Dedifferentiated amniotic fluid mesenchymal stem cell (primary cell): ENCODE measurements at regions not wholly inside any gene's neighbourhood (a gene's known extent, or its start where the extent isn't known, plus 50 kb on each side); places are given as distances from the start of the nearest gene placed in this dataset.

ENCODE experiments used
- DNase-seq: peaks from one replicate; pipeline ENCODE4 v3.0.0-alpha.2; 2016; ENCODE audit errors: extremely low spot score

- DNase-seq = no peak
Measured at GRCh38 chrX:126395909-126396308, 156.7 kb downstream of the DCAF12L1 start.

- peak; percentile 6 for DNase-seq
Measured at GRCh38 chrX:126394681-126395080, 157.9 kb downstream of the DCAF12L1 start.

- no peak for DNase-seq
Measured at GRCh38 chrX:126393284-126393683, 159.3 kb downstream of the DCAF12L1 start.

- DNase-seq = no peak
Measured at GRCh38 chrX:126376465-126376864, 176.1 kb downstream of the DCAF12L1 start.

GRCh38 chrX:126342859-126343258 lies 176.8 kb upstream of the DCAF12L2 start:
- DNase-seq = no peak

- DNase-seq = no peak
Measured at GRCh38 chrX:126339928-126340327, 173.8 kb upstream of the DCAF12L2 start.

GRCh38 chrX:126338916-126339315 lies 172.8 kb upstream of the DCAF12L2 start:
- DNase-seq = no peak

GRCh38 chrX:126300401-126300800 lies 134.3 kb upstream of the DCAF12L2 start:
- no peak for DNase-seq

- DNase-seq = no peak
Measured at GRCh38 chrX:126272795-126273497, 106.9 kb upstream of the DCAF12L2 start.

- no peak for DNase-seq
Measured at GRCh38 chrX:126265116-126265515, 99.0 kb upstream of the DCAF12L2 start.

GRCh38 chrX:126238220-126238619 lies 72.1 kb upstream of the DCAF12L2 start:
- DNase-seq = no peak

GRCh38 chrX:126237524-126237923 lies 71.4 kb upstream of the DCAF12L2 start:
- no peak for DNase-seq
